Fibroblast of skin of right quadriceps (primary cell): ENCODE measurements at regions not wholly inside any gene's neighbourhood (a gene's known extent, or its start where the extent isn't known, plus 50 kb on each side); places are given as distances from the start of the nearest gene placed in this dataset.

Experiments used
- DNase-seq: peaks from one replicate; pipeline ENCODE4 v3.0.0-alpha.2; 2013

GRCh38 chr13:39981056-39981455 is 325.6 kb downstream of the COG6 start:
- DNase-seq: no peak

- no peak for DNase-seq
These were observed 327.3 kb downstream of the COG6 start for GRCh38 chr13:39982745-39983144.

GRCh38 chr13:39985071-39985470 is 329.6 kb downstream of the COG6 start:
- no peak for DNase-seq

- no peak for DNase-seq
These were observed 332.9 kb downstream of the COG6 start for GRCh38 chr13:39988351-39988750.

GRCh38 chr13:39998166-39998565 is 342.7 kb downstream of the COG6 start:
- no peak for DNase-seq

- no peak for DNase-seq
These were observed 346.6 kb downstream of the COG6 start for GRCh38 chr13:40002016-40002415.

GRCh38 chr13:40013554-40013953 is 358.1 kb downstream of the COG6 start:
- DNase-seq: no peak

GRCh38 chr13:40016953-40017660 is 361.6 kb downstream of the COG6 start:
- no peak for DNase-seq

- no peak for DNase-seq
These were observed 362.3 kb downstream of the COG6 start for GRCh38 chr13:40017662-40018262.

GRCh38 chr13:40023595-40024203 is 368.2 kb downstream of the COG6 start:
- peak; percentile 21 for DNase-seq

GRCh38 chr13:40024204-40024966 is 368.9 kb downstream of the COG6 start:
- DNase-seq: peak; percentile 8

GRCh38 chr13:40024967-40025714 is 369.7 kb downstream of the COG6 start:
- DNase-seq: no peak

GRCh38 chr13:40026174-40026585 is 370.7 kb downstream of the COG6 start:
- no peak for DNase-seq

GRCh38 chr13:40026741-40027140 is 371.3 kb downstream of the COG6 start:
- no peak for DNase-seq

- peak; percentile 2 for DNase-seq
These were observed 373.0 kb downstream of the COG6 start for GRCh38 chr13:40028446-40028845.

- peak; percentile 95 for DNase-seq
These were observed 375.6 kb downstream of the COG6 start for GRCh38 chr13:40031031-40031430.

GRCh38 chr13:40039061-40039460 is 383.6 kb downstream of the COG6 start:
- no peak for DNase-seq

- no peak for DNase-seq
These were observed 387.5 kb downstream of the COG6 start for GRCh38 chr13:40042991-40043390.

- DNase-seq: no peak
These were observed 388.3 kb downstream of the COG6 start for GRCh38 chr13:40043764-40044163.

- no peak for DNase-seq
These were observed 391.9 kb downstream of the COG6 start for GRCh38 chr13:40047322-40047771.

GRCh38 chr13:40048551-40048950 is 393.1 kb downstream of the COG6 start:
- DNase-seq: no peak

GRCh38 chr13:40052954-40053353 is 397.5 kb downstream of the COG6 start:
- DNase-seq: no peak

GRCh38 chr13:40053401-40053800 is 397.9 kb downstream of the COG6 start:
- no peak for DNase-seq
